Thyroid gland (tissue), 4 donors: ENCODE measurements at regions not wholly inside any gene's neighbourhood (a gene's known extent, or its start where the extent isn't known, plus 50 kb on each side); places are given as distances from the start of the nearest gene placed in this dataset.
A peak's percentile ranks its signal among the peaks of the same experiment; 100 is the strongest.

Experiments
- DNase-seq, 2 donors: peaks; one replicate each; pipeline ENCODE4 v3.0.0-alpha.2; 2019
- H3K27ac ChIP-seq, 3 donors: fragments of 200-600 bp; sonication (generic); 1 replicate in 2 of 3; 2 replicates in 1 of 3; pipeline ENCODE4 v1.5.1; 2016 to 2019; ENCODE audit warnings: mild to moderate bottlenecking in 1 of 3, moderate library complexity in 1 of 3
- H3K27me3 ChIP-seq: fragments of 200-600 bp; sonication (generic); one replicate; pipeline ENCODE4 v1.5.1; 2019
- H3K36me3 ChIP-seq, 2 donors: fragments of 200-600 bp; sonication (generic); one replicate each; pipeline ENCODE4 v1.5.1; 2016 to 2019
- H3K4me1 ChIP-seq, 2 donors: fragments of 200-600 bp; sonication (generic); one replicate each; pipeline ENCODE4 v1.5.1; 2017 to 2019
- H3K4me3 ChIP-seq, 3 donors: fragments of 200-600 bp; sonication (generic); replicated peaks in 1 of 3; 1 replicate in 2 of 3; 2 replicates in 1 of 3; pipeline ENCODE4 v1.5.1; 2016; ENCODE audit warnings: mild to moderate bottlenecking in 1 of 3
- H3K9me3 ChIP-seq: fragments of 200-600 bp; sonication (generic); one replicate; pipeline ENCODE4 v1.5.1; 2017
- CTCF ChIP-seq, 6 experiments: fragments of 200-600 bp in 3 of 6; fragments of 450-650 bp in 3 of 6; sonication (generic) in 3 of 6; IDR thresholded peaks; one replicate each; pipeline ENCODE4 v1.5.1; 2016 to 2019; ENCODE audit warnings: antibody characterized with exemption in 6 of 6, mild to moderate bottlenecking in 2 of 6, inconsistent platforms in 1 of 6, moderate library complexity in 1 of 6
- POLR2A ChIP-seq, 2 donors: fragments of 450-650 bp; IDR thresholded peaks; one replicate each; pipeline ENCODE4 v1.6.1; 2017; ENCODE audit warnings: antibody characterized with exemption in 2 of 2, mild to moderate bottlenecking in 2 of 2, moderate library complexity in 1 of 2
- WGBS, 2 donors: methylation state at CpG; one replicate each; pipeline ENCODE4 v1.1.5; 2017; 5-methylcytosine and 5-hydroxymethylcytosine counted together
- intact Hi-C: fragments of 100-400 bp; cut with DNase I; formaldehyde crosslinking; loops from one replicate; pipeline ENCODE4 v1.15.1; 2023

- DNase-seq: peak; percentile 94
- no peaks in the 10 kb centered on the region for H3K27me3 ChIP-seq
- H3K27ac ChIP-seq: peak overlapping the region; percentile 69 to 75 (median 73)
- H3K36me3 ChIP-seq: no peaks in the 10 kb centered on the region
- H3K9me3 ChIP-seq: no peaks in the 10 kb centered on the region
- intact Hi-C loops: no loop called here
- peak in 1 of 2 donors; percentile 8 for TF ChIP-seq POLR2A (IDR thresholded peaks at IDR 0.05)
- peak in 1 of 6 experiments; percentile 13 for TF ChIP-seq CTCF (IDR thresholded peaks at IDR 0.05)
- WGBS, 2 donors: 29 to 33% methylated on average over 8 of the region's 8 CpGs
- H3K4me3 ChIP-seq: no peak overlapping the region
- peaks cover 19 to 30% of the 10 kb centered on the region in 2 donors for H3K4me1 ChIP-seq
Measured at GRCh38 chr2:43152186-43152585, 74.2 kb downstream of the ZFP36L2 start.

DNA sequence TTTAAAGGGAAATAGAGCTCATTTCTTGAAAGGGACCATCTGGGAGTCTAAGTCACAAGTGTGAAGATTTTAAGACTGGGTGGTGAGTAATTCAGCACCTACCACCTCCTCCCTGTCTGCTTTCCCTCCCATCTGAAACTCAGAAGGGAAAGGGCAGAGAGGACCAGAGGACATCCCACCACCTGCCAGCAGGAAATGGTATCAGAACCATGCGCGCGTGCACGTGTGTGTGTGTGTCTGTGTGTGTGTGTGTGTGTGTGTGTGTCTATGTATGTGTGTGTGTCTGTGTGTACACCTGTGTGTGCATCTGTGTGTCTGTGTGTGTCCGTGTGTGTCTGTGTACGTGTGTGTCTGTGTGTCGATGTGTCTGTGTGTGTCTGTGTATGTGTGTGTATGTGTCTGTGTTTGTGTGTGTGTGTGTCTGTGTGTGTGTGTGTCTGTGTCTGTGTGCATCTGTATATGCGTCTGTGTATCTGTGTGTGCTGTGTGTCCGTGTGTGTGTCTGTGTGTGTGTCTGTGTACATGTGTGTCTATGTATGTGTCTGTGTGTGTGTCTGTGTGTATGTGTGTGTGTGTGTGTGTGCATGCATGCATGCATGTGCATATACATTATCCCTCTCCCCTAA, 76.8 kb downstream of the ZFP36L2 start:
- Histone ChIP-seq H3K27ac (no peak overlapping the region), H3K27me3 (no peaks in the 10 kb centered on the region), H3K36me3 (no peaks in the 10 kb centered on the region), H3K9me3 (no peaks in the 10 kb centered on the region), H3K4me1 (peaks cover 19 to 29% of the 10 kb centered on the region in 2 donors), H3K4me3 (no peak overlapping the region)
- DNase-seq: no peak
- 94 to 95% methylated on average over 9 of the region's 9 CpGs for WGBS, 2 donors
- no peak for TF ChIP-seq CTCF (IDR thresholded peaks at IDR 0.05)
- no peak for TF ChIP-seq POLR2A (IDR thresholded peaks at IDR 0.05)
- intact Hi-C loops: no loop called here

GRCh38 chr2:43146083-43146482, 80.3 kb downstream of the ZFP36L2 start:
- WGBS, 2 donors: 71 to 84% methylated on average over 5 of the region's 5 CpGs
- H3K27me3 ChIP-seq: no peaks in the 10 kb centered on the region
- intact Hi-C loops: no loop called here
- no peaks in the 10 kb centered on the region for H3K4me1 ChIP-seq
- H3K36me3 ChIP-seq: no peaks in the 10 kb centered on the region
- H3K9me3 ChIP-seq: no peaks in the 10 kb centered on the region
- H3K4me3 ChIP-seq: no peak overlapping the region
- no peak for DNase-seq
- TF ChIP-seq POLR2A (IDR thresholded peaks at IDR 0.05): no peak
- no peak for TF ChIP-seq CTCF (IDR thresholded peaks at IDR 0.05)
- no peak overlapping the region for H3K27ac ChIP-seq

DNA sequence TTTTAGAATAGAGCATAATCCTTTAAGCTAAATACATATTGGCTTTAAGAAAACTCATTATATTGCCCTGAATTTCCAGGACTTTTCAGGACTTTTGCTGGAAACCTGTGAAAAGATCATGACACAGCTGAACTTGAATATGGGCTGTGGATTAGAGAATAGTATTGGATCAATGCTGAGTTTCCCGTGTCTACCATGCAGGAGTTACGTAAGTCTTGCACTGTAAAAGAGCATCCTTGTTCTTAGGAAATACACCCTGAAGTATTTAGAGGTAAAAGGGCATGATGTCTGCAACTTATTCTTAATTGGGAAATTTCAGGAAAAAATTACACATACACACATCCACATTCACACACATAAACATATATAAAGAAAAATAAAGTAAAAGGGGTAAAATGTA, 82.1 kb downstream of the ZFP36L2 start:
- TF ChIP-seq CTCF (IDR thresholded peaks at IDR 0.05) (no peak), POLR2A (IDR thresholded peaks at IDR 0.05) (no peak)
- Histone ChIP-seq H3K4me3 (no peak overlapping the region), H3K27ac (no peak overlapping the region), H3K4me1 (peaks cover 0 to 6% of the 10 kb centered on the region in 2 donors), H3K9me3 (no peaks in the 10 kb centered on the region), H3K36me3 (no peaks in the 10 kb centered on the region), H3K27me3 (no peaks in the 10 kb centered on the region)
- no peak for DNase-seq
- intact Hi-C loops: no loop called here
- WGBS, 2 donors: 87 to 89% methylated on average over 2 of the region's 2 CpGs

- Histone ChIP-seq H3K9me3 (no peaks in the 10 kb centered on the region), H3K36me3 (no peaks in the 10 kb centered on the region), H3K4me1 (peaks cover 0 to 6% of the 10 kb centered on the region in 2 donors), H3K4me3 (no peak overlapping the region), H3K27me3 (no peaks in the 10 kb centered on the region), H3K27ac (no peak overlapping the region)
- TF ChIP-seq POLR2A (IDR thresholded peaks at IDR 0.05): no peak
- no peak for TF ChIP-seq CTCF (IDR thresholded peaks at IDR 0.05)
- WGBS, 2 donors: 86 to 97% methylated on average over 8 of the region's 8 CpGs
- intact Hi-C loops: no loop called here
- no peak for DNase-seq
Measured at GRCh38 chr2:43143756-43144155, 82.7 kb downstream of the ZFP36L2 start.
